Skeletal muscle tissue (tissue), 3 donors: ENCODE measurements at regions not wholly inside any gene's neighbourhood (a gene's known extent, or its start where the extent isn't known, plus 50 kb on each side); places are given as distances from the start of the nearest gene placed in this dataset.

ENCODE experiments used
- H3K27ac ChIP-seq: one replicate; pipeline ENCODE4 v1.7.0; 2013; ENCODE audit warnings: mild to moderate bottlenecking, low read depth, low read length, inconsistent platforms
- H3K27me3 ChIP-seq, 3 donors: one replicate each; pipeline ENCODE4 v1.7.0; 2013; ENCODE audit warnings: low read length in 3 of 3; ENCODE audit not compliant: control insufficient read depth in 3 of 3, insufficient read depth in 3 of 3
- H3K36me3 ChIP-seq, 3 donors: one replicate each; pipeline ENCODE4 v1.7.0; 2013; ENCODE audit warnings: low read length in 3 of 3; ENCODE audit not compliant: control insufficient read depth in 3 of 3, insufficient read depth in 3 of 3
- H3K4me1 ChIP-seq, 3 donors: one replicate each; pipeline ENCODE4 v1.7.0; 2013; ENCODE audit warnings: low read length in 3 of 3, mild to moderate bottlenecking in 3 of 3; ENCODE audit not compliant: control insufficient read depth in 3 of 3, insufficient read depth in 3 of 3
- H3K4me3 ChIP-seq, 3 donors: one replicate each; pipeline ENCODE4 v1.7.0; 2013; ENCODE audit warnings: low read length in 3 of 3
- H3K9ac ChIP-seq, 3 donors: one replicate each; pipeline ENCODE4 v1.7.0; 2013; ENCODE audit warnings: low read length in 3 of 3, mild to moderate bottlenecking in 3 of 3, moderate library complexity in 2 of 3, low read depth in 1 of 3
- H3K9me3 ChIP-seq, 3 donors: one replicate each; pipeline ENCODE4 v1.7.0; 2013; ENCODE audit warnings: low read length in 3 of 3; ENCODE audit not compliant: control insufficient read depth in 3 of 3
- donor health status: Osteomylitis.

- Histone ChIP-seq H3K9ac (no peak overlapping the region), H3K4me3 (no peak overlapping the region), H3K27ac (no peak overlapping the region), H3K9me3 (no peaks in the 10 kb centered on the region), H3K4me1 (no peaks in the 10 kb centered on the region), H3K36me3 (no peaks in the 10 kb centered on the region), H3K27me3 (no peaks in the 10 kb centered on the region)
These were observed 487.0 kb downstream of the HAPSTR1 start for GRCh38 chr16:9578459-9578858.

DNA sequence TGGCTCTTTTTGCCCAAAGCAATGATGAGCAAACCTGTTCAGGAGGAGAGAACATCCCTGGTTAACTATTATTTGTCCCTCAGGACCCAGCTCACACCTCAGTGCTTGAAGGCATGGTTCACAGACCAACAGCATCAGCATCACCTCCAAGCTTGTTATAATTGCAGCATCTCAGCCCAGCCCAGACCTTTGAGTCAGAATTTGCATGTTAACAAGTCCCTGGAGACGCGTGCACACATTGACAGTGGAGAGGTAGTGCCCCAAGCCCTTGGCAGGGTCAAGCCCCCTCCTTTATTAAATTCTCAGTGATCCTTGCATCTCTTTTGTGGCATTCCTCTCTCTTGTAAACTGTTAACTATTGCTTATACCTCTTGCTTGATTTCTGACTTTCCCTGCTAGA lies 488.6 kb downstream of the HAPSTR1 start:
- no peak overlapping the region for H3K9ac ChIP-seq
- no peaks in the 10 kb centered on the region for H3K4me1 ChIP-seq
- no peak overlapping the region for H3K4me3 ChIP-seq
- H3K27me3 ChIP-seq = no peaks in the 10 kb centered on the region
- H3K27ac ChIP-seq = no peak overlapping the region
- H3K9me3 ChIP-seq = no peaks in the 10 kb centered on the region
- no peaks in the 10 kb centered on the region for H3K36me3 ChIP-seq

DNA sequence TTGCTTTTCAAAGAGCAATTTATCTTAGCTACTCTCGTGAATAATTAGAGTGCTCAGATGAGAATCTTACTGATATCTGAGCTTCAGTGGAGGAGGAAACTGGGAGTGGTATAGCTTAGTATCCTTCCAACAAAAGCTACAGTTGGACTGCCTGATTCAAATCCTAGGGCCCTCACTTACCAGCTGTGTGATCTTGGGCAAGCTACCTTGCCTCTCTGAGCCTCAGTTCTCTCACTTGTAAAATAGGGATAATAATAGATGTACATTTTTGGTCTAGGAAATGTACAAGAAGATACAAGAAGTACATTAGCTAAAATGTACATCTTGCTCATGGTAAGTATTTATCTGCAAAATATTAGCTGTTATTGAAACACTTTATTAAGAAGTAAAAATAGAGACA lies 502.0 kb downstream of the HAPSTR1 start:
- no peak overlapping the region for H3K27ac ChIP-seq

DNA sequence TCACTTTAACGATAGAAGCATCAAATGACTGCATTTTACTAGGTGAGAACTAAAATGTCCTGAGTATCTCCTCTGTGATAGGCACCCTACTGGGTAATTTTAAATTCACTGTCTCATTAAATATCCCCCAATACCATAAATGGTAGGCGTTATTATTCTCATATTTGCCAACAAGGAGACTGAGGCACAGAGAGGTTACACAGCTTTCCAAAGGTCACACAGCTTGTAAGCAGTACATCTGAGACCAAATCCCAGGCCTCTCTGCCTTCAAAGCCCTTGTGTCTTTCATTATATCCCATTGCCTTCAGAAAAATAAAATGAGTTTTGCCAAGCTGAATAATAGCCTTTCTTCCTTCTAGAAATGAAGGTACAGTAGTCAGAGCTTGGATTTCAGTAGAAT lies 502.6 kb downstream of the HAPSTR1 start:
- Histone ChIP-seq H3K9me3 (no peaks in the 10 kb centered on the region), H3K27ac (no peak overlapping the region), H3K36me3 (no peaks in the 10 kb centered on the region), H3K4me3 (no peak overlapping the region), H3K27me3 (no peaks in the 10 kb centered on the region), H3K4me1 (no peaks in the 10 kb centered on the region), H3K9ac (no peak overlapping the region)

More for the DNA sequence above, 502.0 kb downstream of the HAPSTR1 start:
- Histone ChIP-seq H3K27me3 (no peaks in the 10 kb centered on the region), H3K9ac (no peak overlapping the region), H3K9me3 (no peaks in the 10 kb centered on the region), H3K4me1 (no peaks in the 10 kb centered on the region), H3K36me3 (no peaks in the 10 kb centered on the region), H3K4me3 (no peak overlapping the region)

DNA sequence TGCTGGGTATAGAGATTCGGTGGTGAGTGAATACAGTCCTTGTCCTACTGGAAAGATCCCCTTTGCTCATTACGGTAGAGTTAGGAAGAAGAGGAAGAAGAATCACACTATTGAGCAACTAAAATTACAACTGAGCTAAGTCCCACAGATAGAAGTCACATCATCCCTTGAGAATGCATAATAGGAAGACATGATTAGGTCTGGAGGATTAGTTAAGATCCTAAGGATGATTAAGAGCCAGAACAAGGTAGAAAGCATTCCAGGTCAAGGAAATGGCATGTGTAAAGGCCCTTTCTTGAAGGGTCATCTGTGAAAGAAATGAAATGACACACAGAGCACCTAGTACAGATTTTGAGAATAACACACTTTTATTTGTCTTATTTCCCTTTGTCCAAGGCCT lies 503.5 kb downstream of the HAPSTR1 start:
- Histone ChIP-seq H3K27me3 (no peaks in the 10 kb centered on the region), H3K4me3 (no peak overlapping the region), H3K27ac (no peak overlapping the region), H3K9ac (no peak overlapping the region), H3K9me3 (no peaks in the 10 kb centered on the region), H3K4me1 (no peaks in the 10 kb centered on the region), H3K36me3 (no peaks in the 10 kb centered on the region)

GRCh38 chr16:9595393-9595792 lies 503.9 kb downstream of the HAPSTR1 start:
- no peaks in the 10 kb centered on the region for H3K36me3 ChIP-seq
- no peak overlapping the region for H3K9ac ChIP-seq
- H3K9me3 ChIP-seq = no peaks in the 10 kb centered on the region
- no peaks in the 10 kb centered on the region for H3K27me3 ChIP-seq
- no peaks in the 10 kb centered on the region for H3K4me1 ChIP-seq
- no peak overlapping the region for H3K4me3 ChIP-seq
- H3K27ac ChIP-seq = no peak overlapping the region

DNA sequence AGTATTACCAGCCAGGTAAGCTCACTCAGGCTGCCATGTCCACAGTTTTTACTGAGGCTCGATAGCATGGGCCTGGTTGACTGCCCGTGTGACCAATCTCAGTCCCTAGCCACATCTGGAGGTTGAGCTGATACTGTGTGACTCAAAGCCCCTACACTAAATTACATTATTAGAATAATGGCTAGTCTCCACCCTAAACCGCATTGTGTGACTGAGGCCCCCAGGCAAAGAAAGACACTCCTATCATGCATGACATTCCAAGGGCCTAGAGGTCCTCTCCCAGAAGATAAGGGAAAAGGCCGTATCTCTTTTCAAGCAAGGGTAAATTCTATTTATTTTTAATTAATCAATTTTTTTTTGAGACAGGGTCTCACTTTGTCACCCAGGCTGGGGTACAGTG lies 505.3 kb downstream of the HAPSTR1 start:
- Histone ChIP-seq H3K36me3 (no peaks in the 10 kb centered on the region), H3K4me3 (no peak overlapping the region), H3K9ac (no peak overlapping the region), H3K27me3 (no peaks in the 10 kb centered on the region), H3K27ac (no peak overlapping the region), H3K9me3 (no peaks in the 10 kb centered on the region), H3K4me1 (no peaks in the 10 kb centered on the region)

GRCh38 chr16:9597967-9598730 lies 506.7 kb downstream of the HAPSTR1 start:
- Histone ChIP-seq H3K4me1 (no peaks in the 10 kb centered on the region), H3K4me3 (no peak overlapping the region), H3K9me3 (no peaks in the 10 kb centered on the region)

DNA sequence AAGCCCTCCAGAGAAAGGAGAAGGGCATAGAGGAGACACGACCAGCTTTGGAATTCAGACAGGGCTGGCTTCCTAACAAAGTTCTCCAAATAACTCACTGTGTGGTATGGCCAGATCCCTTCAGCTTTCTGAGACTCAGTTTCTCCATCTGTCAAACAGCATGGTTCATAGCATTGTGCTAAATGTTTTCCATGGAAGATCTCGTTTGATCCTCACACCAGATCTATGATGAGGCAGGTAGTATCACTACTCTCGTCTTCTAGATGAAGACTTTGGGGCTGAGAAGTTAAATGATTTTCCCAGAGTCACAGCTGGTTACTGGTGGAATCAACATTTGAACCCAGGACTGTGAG lies 507.3 kb downstream of the HAPSTR1 start:
- Histone ChIP-seq H3K4me3 (no peak overlapping the region), H3K27me3 (no peaks in the 10 kb centered on the region), H3K27ac (no peak overlapping the region), H3K9ac (no peak overlapping the region), H3K9me3 (no peaks in the 10 kb centered on the region), H3K4me1 (no peaks in the 10 kb centered on the region), H3K36me3 (no peaks in the 10 kb centered on the region)

More at GRCh38 chr16:9597967-9598730, 506.7 kb downstream of the HAPSTR1 start:
- H3K9ac ChIP-seq = no peak overlapping the region
- H3K36me3 ChIP-seq = no peaks in the 10 kb centered on the region
- H3K27ac ChIP-seq = no peak overlapping the region
- no peaks in the 10 kb centered on the region for H3K27me3 ChIP-seq

DNA sequence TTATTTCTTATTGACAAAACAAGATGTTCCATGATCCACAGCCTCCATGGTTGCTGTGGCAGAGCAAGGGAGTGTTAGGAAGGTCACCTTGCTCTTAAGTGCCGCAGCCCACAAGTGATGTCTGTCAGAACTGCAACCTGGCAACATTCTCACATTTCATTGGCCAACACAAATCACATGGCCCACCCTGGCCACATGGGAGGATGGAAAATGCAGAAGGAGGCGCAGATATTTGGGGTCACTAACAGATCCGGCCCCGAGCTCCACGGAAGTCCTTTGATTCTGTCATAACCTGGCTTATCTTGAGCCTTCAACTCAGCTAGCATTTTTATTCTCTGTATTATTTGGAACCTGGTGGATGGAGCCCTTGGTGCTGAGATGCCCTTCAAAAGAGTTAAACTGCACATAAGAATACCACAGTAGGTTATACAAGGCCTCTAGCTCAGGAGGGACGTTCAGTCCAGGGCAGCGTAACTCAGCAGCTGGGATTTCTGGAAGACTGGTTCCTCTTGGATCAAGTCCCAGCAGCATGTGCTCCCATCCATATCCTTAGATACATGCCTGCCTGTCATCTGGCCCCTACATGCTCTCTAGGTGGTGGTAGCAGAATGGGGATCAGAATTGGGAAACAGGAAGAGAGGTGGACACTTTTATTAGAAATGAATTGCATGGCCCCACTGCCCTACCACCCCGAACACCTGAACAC lies 508.1 kb downstream of the HAPSTR1 start:
- H3K27me3 ChIP-seq = no peaks in the 10 kb centered on the region
- no peak overlapping the region for H3K4me3 ChIP-seq
- H3K27ac ChIP-seq = no peak overlapping the region
- H3K9me3 ChIP-seq = no peaks in the 10 kb centered on the region
- no peak overlapping the region for H3K9ac ChIP-seq
- no peaks in the 10 kb centered on the region for H3K4me1 ChIP-seq
- H3K36me3 ChIP-seq = no peaks in the 10 kb centered on the region
